GM18505 (cell line): ENCODE measurements at regions not wholly inside any gene's neighbourhood (a gene's known extent, or its start where the extent isn't known, plus 50 kb on each side); places are given as distances from the start of the nearest gene placed in this dataset.

Experiments used
- ATAC-seq: cut with Tn5 transposase; IDR thresholded peaks from one replicate; pipeline ENCODE4 v1.9.1; 2021; ENCODE audit not compliant: unreplicated experiment
- POLR2A ChIP-seq: IDR thresholded peaks from 4 replicates; pipeline ENCODE4 v1.6.1; 2011; ENCODE audit warnings: borderline replicate concordance; ENCODE audit not compliant: insufficient read depth, insufficient read length; ENCODE audit errors: extremely low read depth

GRCh38 chr11:131274233-131274632 lies 96.2 kb upstream of the NTM start:
- ATAC-seq = no peak
- no peak for TF ChIP-seq POLR2A

DNA sequence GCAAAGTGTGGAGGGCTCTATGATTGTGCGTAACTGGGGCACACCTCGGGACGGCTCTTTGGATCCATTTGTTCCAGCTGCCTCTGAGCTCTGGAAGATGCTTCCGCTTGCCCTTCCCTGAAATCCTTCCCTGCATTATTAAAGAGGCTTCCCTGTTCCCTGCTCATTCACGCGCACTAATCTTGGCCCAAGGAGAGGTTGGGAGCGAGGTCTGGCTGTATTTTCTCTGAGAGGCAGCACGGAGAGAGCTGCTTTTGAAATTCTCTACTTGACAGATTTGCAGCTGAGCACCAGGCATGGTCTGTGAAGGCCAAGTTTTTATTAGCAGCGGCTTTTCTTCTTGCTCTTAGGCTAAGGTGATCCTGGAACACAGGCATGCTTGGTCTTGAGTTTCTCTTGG lies 94.8 kb upstream of the NTM start:
- no peak for TF ChIP-seq POLR2A
- ATAC-seq = no peak

- ATAC-seq = no peak
- TF ChIP-seq POLR2A = no peak
Measured at GRCh38 chr11:131278472-131278871, 91.9 kb upstream of the NTM start.

DNA sequence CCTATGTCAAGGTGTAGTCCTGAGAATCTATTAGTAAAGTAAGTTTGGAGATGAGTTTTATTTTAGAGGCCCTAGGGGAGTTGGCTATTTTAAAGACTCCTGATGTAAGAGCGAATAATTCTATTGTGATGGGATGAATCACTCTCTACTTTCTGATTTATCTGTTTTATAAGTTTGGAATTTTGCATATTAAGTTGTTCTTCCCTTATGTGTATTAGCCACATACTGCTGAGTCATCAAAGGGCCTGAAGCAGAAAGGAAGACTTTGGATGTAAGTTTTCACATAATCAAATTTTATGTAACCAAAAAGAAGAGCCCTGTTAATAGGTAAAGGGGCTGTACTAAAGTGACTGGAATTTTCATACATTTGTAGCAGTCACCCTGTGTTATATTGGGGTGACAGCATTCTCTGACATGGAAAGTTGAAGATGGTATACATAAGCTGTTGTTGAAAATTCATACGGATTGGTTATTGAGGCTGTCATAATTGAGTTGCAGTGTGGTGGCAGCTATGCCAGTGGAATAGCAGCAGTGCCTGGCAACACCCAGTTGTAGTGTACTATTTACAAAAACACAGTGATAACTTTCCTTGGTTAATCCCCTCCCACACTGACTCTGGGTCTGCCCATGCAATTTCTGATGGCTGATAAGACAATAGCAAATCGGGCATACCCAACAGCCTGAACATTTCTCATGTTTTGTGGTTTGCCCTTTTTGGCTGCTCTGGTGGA lies 90.6 kb upstream of the NTM start:
- TF ChIP-seq POLR2A = no peak
- ATAC-seq = no peak

DNA sequence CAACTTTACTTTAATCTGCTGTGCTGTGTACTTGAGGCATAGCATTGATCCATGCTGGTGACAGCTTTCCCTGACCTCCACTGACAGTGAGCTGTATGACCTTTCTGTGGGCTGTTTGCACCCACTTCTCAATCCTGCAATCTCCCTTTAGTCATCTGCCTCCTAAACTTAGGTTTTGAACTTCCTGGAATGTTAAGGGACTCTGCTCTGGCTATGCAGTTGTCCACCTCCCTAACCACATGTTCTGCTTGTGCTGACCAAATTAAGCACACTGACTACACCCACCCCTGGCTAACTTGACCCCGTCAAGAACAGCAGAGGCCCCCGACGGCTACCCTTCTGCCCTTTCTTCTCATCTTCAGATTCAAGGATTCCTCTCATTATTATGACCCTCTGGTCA lies 89.1 kb upstream of the NTM start:
- no peak for ATAC-seq
- TF ChIP-seq POLR2A = no peak

DNA sequence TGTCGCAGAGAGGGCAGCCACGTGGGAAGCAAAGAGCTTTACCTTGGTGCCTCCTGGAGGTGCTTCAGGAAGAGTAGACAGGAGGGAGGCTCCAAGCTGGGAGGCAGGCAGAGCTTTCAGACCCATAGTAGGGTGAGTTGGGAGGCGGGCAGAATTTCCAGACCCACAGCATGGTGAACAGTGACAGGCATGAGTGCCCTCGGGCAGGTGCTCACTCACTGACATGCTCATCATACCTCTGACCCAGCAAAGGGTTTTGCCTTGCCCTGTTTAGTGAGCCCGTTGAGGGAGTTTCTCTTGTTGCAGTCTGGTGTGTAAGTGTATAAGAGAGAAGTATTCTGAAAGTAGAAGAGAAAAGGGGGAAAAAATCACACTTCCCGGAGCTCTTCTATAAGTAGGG lies 86.4 kb upstream of the NTM start:
- no peak for ATAC-seq
- TF ChIP-seq POLR2A = no peak

DNA sequence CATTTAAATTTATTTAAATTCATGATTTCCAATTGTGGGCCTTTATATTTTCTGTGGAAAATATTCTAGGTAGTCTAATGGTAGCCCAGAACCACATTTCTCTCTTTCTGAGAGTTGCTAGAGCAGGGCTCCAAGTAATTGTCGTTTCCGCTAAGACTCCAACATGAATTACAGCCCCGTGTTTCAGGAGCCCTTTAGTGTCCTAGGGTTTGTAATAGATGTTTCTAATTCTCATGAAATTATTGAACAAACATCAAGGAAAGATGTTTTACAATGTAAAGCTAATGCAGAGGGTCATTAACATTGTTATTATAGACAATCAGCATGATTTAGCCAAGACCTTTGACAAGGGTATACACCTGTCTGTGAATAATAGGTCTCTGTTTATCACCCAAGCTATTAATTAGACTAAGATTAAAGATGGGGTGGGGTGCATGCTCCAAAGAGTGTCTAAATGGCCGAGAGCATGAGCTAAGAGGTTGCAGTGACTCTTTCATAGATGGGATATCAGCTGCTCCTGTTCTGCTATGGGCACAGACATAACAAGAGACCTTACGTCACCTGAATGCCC lies 81.8 kb upstream of the NTM start:
- no peak for TF ChIP-seq POLR2A
- no peak for ATAC-seq

GRCh38 chr11:131290185-131290584 lies 80.2 kb upstream of the NTM start:
- no peak for ATAC-seq
- no peak for TF ChIP-seq POLR2A

DNA sequence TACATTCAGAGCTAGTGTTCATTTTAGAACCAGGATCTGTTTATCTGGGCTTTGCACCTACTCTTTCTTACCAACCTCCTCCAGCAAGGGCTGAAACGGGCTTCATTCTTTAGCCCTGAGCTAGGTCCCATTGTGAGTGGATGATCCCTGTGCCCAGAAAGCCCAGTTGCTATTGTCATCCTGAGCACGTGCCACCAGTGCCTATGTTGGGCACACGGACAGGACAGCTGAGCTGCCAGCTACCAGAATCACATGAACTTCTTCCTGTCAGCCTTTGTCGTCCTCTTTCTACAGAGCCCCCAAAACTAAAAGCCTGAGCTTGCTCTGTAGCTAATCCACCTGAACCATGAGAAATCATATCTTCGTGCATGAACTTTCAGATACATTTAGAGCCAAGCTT lies 74.4 kb upstream of the NTM start:
- ATAC-seq = no peak
- TF ChIP-seq POLR2A = no peak

- ATAC-seq = no peak
- TF ChIP-seq POLR2A = no peak
Measured at GRCh38 chr11:131297441-131297840, 73.0 kb upstream of the NTM start.

DNA sequence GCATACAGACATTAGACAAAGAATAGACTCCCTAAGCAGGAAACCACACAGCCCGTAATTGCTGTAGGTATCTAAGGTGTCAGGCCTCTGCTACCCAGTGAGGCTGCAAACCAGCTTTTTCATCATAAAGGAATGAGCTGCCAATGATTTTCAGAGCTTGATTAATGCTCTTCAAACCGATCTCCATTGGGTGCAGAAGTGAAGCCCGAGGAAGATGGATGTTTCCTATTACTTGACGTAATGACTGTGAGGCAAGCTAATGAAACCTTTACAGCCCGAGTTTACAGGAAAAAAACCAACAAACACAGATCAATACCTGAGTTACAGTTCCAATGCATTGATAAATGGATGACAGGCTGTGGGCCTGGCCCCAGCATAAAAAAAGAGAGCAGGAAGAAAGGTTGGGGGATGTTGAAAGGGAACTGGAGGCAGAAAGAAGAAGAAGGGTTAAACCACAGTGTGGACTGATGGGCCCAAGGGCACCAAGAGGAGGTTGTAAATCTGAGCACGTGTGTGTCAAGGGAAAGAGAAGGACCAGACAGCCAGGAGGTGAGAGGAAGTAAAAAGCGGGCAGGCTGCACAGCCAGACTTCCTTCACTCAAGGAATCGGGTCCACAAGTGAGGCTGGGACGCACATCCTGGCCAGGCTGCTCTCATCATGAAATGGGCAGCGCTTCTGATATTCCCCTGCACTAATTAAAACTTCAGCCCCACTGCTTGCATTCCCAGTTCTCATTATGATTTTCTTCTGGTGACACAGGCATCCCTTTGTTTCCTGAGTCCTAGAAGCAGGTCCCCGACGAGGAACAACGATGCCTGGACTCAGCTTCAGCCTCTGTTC lies 70.6 kb upstream of the NTM start:
- TF ChIP-seq POLR2A = no peak
- ATAC-seq = no peak

- no peak for ATAC-seq
- TF ChIP-seq POLR2A = no peak
Measured at GRCh38 chr11:131300439-131300717, 70.0 kb upstream of the NTM start.

DNA sequence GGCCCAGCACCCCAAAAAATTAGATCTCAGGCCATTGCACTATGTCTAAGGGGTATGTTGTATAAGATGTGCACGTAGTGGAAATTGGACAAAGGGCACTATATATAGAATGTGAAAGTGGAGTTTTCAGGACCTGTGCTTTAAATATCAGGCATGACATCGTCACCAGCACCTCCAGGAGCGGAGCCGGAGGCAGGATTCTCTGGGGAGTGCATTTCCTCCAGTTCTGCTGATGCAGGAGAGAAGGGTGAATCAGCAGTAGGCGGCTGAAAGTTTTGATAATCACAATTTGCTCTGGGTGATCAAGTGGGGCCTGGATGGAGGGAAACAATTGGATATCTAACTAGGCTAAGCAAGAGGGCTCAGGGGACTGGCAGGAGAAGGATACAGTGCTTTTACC lies 69.1 kb upstream of the NTM start:
- no peak for TF ChIP-seq POLR2A
- ATAC-seq = no peak

DNA sequence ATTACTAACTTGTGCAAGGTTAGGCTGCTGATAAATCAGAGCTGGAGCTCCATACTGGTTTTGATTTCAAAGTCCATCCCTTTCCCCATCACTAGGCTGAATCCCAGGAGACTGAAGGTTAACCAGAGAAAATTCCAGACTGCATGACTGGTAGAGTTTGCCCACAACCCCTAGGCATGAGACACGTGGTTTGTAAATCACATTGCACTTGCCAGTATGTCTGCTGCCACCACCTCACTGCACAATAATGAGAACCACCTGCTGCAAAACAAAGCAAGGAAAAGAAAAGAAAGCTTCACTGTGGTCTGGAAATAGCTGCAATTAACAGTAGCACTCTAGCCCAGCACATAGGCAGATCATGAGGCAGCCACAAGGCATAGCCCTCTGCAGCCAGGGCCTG lies 67.6 kb upstream of the NTM start:
- no peak for TF ChIP-seq POLR2A
- no peak for ATAC-seq
